ENCODE measurements at regions not wholly inside any gene's neighbourhood (a gene's known extent, or its start where the extent isn't known, plus 50 kb on each side); places are given as distances from the start of the nearest gene placed in this dataset.

DNA sequence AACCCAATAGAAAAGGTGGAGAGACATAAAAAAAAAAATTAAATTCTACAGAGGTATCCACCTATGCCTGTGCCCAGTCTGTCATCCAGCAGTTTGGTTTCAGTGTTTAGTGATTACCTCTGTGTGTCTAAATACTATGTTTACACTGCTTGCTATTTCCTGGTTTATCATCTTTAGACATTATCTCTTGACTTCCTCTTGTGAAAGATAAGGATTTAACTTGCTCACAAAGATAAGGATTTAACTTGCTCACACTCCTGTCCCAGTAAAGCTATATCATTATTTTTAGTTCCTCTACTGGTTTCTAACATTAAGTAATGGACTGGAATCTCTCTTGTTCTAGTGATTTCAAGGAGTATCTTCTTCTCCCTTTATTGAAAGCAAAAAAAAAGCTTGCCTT lies 53.9 kb upstream of the ZFR start:
- no peaks in the 10 kb centered on the region for H3K9me3 Mint-ChIP-seq
- no peak overlapping the region for H3K9ac ChIP-seq (ENCODE audit: insufficient read depth, low read length, poor library complexity, severe bottlenecking)

GRCh38 chr5:32496104-32496503 lies 51.6 kb upstream of the ZFR start:
- Mint-ChIP-seq H3K4me3 (no peak overlapping the region), H3K4me1 (peaks cover 25% of the 10 kb centered on the region), H3K36me3 (no peaks in the 10 kb centered on the region), H3K27me3 (ENCODE audit: low read depth in 3 of 3) (peaks cover 0 to 5% (median 3%) of the 10 kb centered on the region in 3 donors), H3K27ac (no peak overlapping the region), H3K9me3 (no peaks in the 10 kb centered on the region)
- Histone ChIP-seq H3K4me1 (ENCODE audit: control insufficient read depth in 1 of 2, insufficient read depth in 2 of 2, low read length in 2 of 2) (peaks cover 13 to 17% of the 10 kb centered on the region in 2 donors), H3K79me2 (ENCODE audit: insufficient read depth, low read length) (no peaks in the 10 kb centered on the region), H3K9ac (ENCODE audit: insufficient read depth, low read length, poor library complexity, severe bottlenecking) (no peak overlapping the region), H3K27me3 (ENCODE audit: control insufficient read depth in 2 of 2, insufficient read depth in 2 of 2, low read length in 2 of 2) (no peaks in the 10 kb centered on the region), H3K27ac (ENCODE audit: low read depth in 1 of 2, low read length in 2 of 2) (no peak overlapping the region), H4K20me1 (ENCODE audit: insufficient read depth, low read length) (no peaks in the 10 kb centered on the region), H3K9me3 (replicated peaks in 1 of 2; ENCODE audit: control insufficient read depth in 1 of 2, insufficient read depth in 1 of 2, low read length in 2 of 2) (no peaks in the 10 kb centered on the region), H3K4me2 (replicated peaks; ENCODE audit: extremely low read depth, low read length, poor library complexity, severe bottlenecking) (no peak overlapping the region), H3K36me3 (replicated peaks in 1 of 2; ENCODE audit: control insufficient read depth in 1 of 2, insufficient read depth in 2 of 2, low read length in 2 of 2) (no peaks in the 10 kb centered on the region), H3K4me3 (replicated peaks in 1 of 3; ENCODE audit: low read depth in 2 of 3, low read length in 3 of 3) (no peak overlapping the region), H2AFZ (ENCODE audit: insufficient read depth, low read depth, low read length, poor library complexity, severe bottlenecking) (no peak overlapping the region)
- DNase-seq: no peak
- TF ChIP-seq, protein P1, sequence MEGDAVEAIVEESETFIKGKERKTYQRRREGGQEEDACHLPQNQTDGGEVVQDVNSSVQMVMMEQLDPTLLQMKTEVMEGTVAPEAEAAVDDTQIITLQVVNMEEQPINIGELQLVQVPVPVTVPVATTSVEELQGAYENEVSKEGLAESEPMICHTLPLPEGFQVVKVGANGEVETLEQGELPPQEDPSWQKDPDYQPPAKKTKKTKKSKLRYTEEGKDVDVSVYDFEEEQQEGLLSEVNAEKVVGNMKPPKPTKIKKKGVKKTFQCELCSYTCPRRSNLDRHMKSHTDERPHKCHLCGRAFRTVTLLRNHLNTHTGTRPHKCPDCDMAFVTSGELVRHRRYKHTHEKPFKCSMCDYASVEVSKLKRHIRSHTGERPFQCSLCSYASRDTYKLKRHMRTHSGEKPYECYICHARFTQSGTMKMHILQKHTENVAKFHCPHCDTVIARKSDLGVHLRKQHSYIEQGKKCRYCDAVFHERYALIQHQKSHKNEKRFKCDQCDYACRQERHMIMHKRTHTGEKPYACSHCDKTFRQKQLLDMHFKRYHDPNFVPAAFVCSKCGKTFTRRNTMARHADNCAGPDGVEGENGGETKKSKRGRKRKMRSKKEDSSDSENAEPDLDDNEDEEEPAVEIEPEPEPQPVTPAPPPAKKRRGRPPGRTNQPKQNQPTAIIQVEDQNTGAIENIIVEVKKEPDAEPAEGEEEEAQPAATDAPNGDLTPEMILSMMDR (IDR thresholded peaks at IDR 0.05): no peak
- 83% methylated on average over 1 of the region's 5 CpGs for WGBS (ENCODE audit: insufficient coverage)
- intact Hi-C loops (cut with micrococcal nuclease): loop anchor here in 1 of 2 donors (10.0 kb wide), 1 partner anchor 49 kb away; no protein-coding TSS in a partner anchor

More for the DNA sequence above, 53.9 kb upstream of the ZFR start:
- Mint-ChIP-seq H3K4me1 (peaks cover 25% of the 10 kb centered on the region), H3K27ac (no peak overlapping the region), H3K36me3 (no peaks in the 10 kb centered on the region), H3K27me3 (ENCODE audit: low read depth in 3 of 3) (peaks cover 2 to 7% (median 3%) of the 10 kb centered on the region in 3 donors), H3K4me3 (peak overlapping the region in 1 of 2 donors; percentile 66)
- intact Hi-C loops (cut with micrococcal nuclease): loop anchor here in 1 of 2 donors (10.0 kb wide), 1 partner anchor 46 kb away; no protein-coding TSS in a partner anchor
- Histone ChIP-seq H3K79me2 (ENCODE audit: insufficient read depth, low read length) (no peaks in the 10 kb centered on the region), H3K36me3 (replicated peaks in 1 of 2; ENCODE audit: control insufficient read depth in 1 of 2, insufficient read depth in 2 of 2, low read length in 2 of 2) (no peaks in the 10 kb centered on the region), H3K9me3 (replicated peaks in 1 of 2; ENCODE audit: control insufficient read depth in 1 of 2, insufficient read depth in 1 of 2, low read length in 2 of 2) (no peaks in the 10 kb centered on the region), H3K4me2 (replicated peaks; ENCODE audit: extremely low read depth, low read length, poor library complexity, severe bottlenecking) (peak overlapping the region; percentile 20), H3K27ac (ENCODE audit: low read depth in 1 of 2, low read length in 2 of 2) (no peak overlapping the region), H3K4me1 (ENCODE audit: control insufficient read depth in 1 of 2, insufficient read depth in 2 of 2, low read length in 2 of 2) (peaks cover 13 to 17% of the 10 kb centered on the region in 2 donors), H4K20me1 (ENCODE audit: insufficient read depth, low read length) (no peaks in the 10 kb centered on the region), H3K4me3 (replicated peaks in 1 of 3; ENCODE audit: low read depth in 2 of 3, low read length in 3 of 3) (no peak overlapping the region), H2AFZ (ENCODE audit: insufficient read depth, low read depth, low read length, poor library complexity, severe bottlenecking) (peak overlapping the region; percentile 2), H3K27me3 (ENCODE audit: control insufficient read depth in 2 of 2, insufficient read depth in 2 of 2, low read length in 2 of 2) (peaks cover 0 to 2% of the 10 kb centered on the region in 2 donors)
- TF ChIP-seq, protein P1 (IDR thresholded peaks at IDR 0.05): no peak
- DNase-seq: peak in 1 of 3 donors; percentile 1
